Nucleus accumbens (tissue), 56 donors: ENCODE measurements at regions not wholly inside any gene's neighbourhood (a gene's known extent, or its start where the extent isn't known, plus 50 kb on each side); places are given as distances from the start of the nearest gene placed in this dataset.
"Not testable (repeated sequence)": the region's sequence is repeated elsewhere in the genome, so short reads cannot be mapped to it uniquely, and the experiment has no call there.

Experiments used
- DNase-seq, 56 donors: peaks; one replicate each; lab custom pipeline; 2025; lab: John Stamatoyannopoulos, UW

- DNase-seq: not testable (repeated sequence)
Observed at GRCh38 chr6:144923491-144923787, 638.3 kb downstream of the UTRN start.

GRCh38 chr6:144928847-144929246 lies 643.7 kb downstream of the UTRN start:
- DNase-seq: no peak

- DNase-seq: no peak
Observed at GRCh38 chr6:144929262-144929661, 644.1 kb downstream of the UTRN start.

GRCh38 chr6:144931172-144932035 lies 646.3 kb downstream of the UTRN start:
- peak in 7 of 56 donors; percentile 1 to 40 (median 3) for DNase-seq

GRCh38 chr6:144932621-144933020 lies 647.5 kb downstream of the UTRN start:
- DNase-seq: no peak

GRCh38 chr6:144935181-144935580 lies 650.0 kb downstream of the UTRN start:
- no peak for DNase-seq

GRCh38 chr6:144935661-144936060 lies 650.5 kb downstream of the UTRN start:
- DNase-seq: no peak

GRCh38 chr6:144936764-144937163 lies 651.6 kb downstream of the UTRN start:
- no peak for DNase-seq

- DNase-seq: no peak
Observed at GRCh38 chr6:144939921-144940320, 654.8 kb downstream of the UTRN start.

- DNase-seq: no peak
Observed at GRCh38 chr6:144944106-144944505, 659.0 kb downstream of the UTRN start.

- no peak for DNase-seq
Observed at GRCh38 chr6:144947398-144947976, 662.4 kb downstream of the UTRN start.

GRCh38 chr6:144951730-144952437 lies 666.7 kb downstream of the UTRN start:
- no peak for DNase-seq

- no peak for DNase-seq
Observed at GRCh38 chr6:144952456-144953240, 667.5 kb downstream of the UTRN start.

GRCh38 chr6:144953552-144954240 lies 668.6 kb downstream of the UTRN start:
- no peak for DNase-seq

GRCh38 chr6:144954241-144954556 lies 669.1 kb downstream of the UTRN start:
- no peak for DNase-seq

GRCh38 chr6:144955392-144955791 lies 670.3 kb downstream of the UTRN start:
- no peak for DNase-seq

GRCh38 chr6:144955859-144956258 lies 670.7 kb downstream of the UTRN start:
- DNase-seq: no peak

GRCh38 chr6:144956697-144957096 lies 671.6 kb downstream of the UTRN start:
- not testable (repeated sequence) for DNase-seq

- DNase-seq: no peak
Observed at GRCh38 chr6:144957236-144957937, 672.3 kb downstream of the UTRN start.

GRCh38 chr6:144969154-144969553 lies 684.0 kb downstream of the UTRN start:
- no peak for DNase-seq
